SK-N-MC (cell line): ENCODE measurements at regions not wholly inside any gene's neighbourhood (a gene's known extent, or its start where the extent isn't known, plus 50 kb on each side); places are given as distances from the start of the nearest gene placed in this dataset.

Source experiments
- EZH2 ChIP-seq: fragments of 200-600 bp; sonication (generic); IDR thresholded peaks from one replicate; pipeline ENCODE4 v1.6.1; 2017; ENCODE audit warnings: antibody characterized with exemption
- POLR2AphosphoS5 ChIP-seq: IDR thresholded peaks from 2 replicates; pipeline ENCODE4 v1.6.1; 2012; ENCODE audit warnings: mild to moderate bottlenecking, low read depth, low read length, borderline replicate concordance

- no peak for TF ChIP-seq EZH2
- no peak for TF ChIP-seq POLR2AphosphoS5
These were observed 350.9 kb downstream of the LTN1 start for GRCh38 chr21:28641731-28642130.
